ENCODE measurements at regions not wholly inside any gene's neighbourhood (a gene's known extent, or its start where the extent isn't known, plus 50 kb on each side); places are given as distances from the start of the nearest gene placed in this dataset.
"Not testable (repeated sequence)": the region's sequence is repeated elsewhere in the genome, so short reads cannot be mapped to it uniquely, and the experiment has no call there.

- no peak for DNase-seq
Measured at GRCh38 chr3:89946884-89947283, 839.5 kb downstream of the EPHA3 start.

GRCh38 chr3:89947337-89947954, 840.0 kb downstream of the EPHA3 start:
- DNase-seq: no peak

- no peak for DNase-seq
Measured at GRCh38 chr3:89948008-89948407, 840.6 kb downstream of the EPHA3 start.

GRCh38 chr3:89950772-89951171, 843.4 kb downstream of the EPHA3 start:
- no peak for DNase-seq

- no peak for DNase-seq
Measured at GRCh38 chr3:89954137-89954536, 846.7 kb downstream of the EPHA3 start.

- no peak for DNase-seq
Measured at GRCh38 chr3:89955156-89955555, 847.7 kb downstream of the EPHA3 start.

GRCh38 chr3:89957451-89957850, 850.0 kb downstream of the EPHA3 start:
- DNase-seq: no peak

- DNase-seq: not testable (repeated sequence)
Measured at GRCh38 chr3:89958163-89958562, 850.7 kb downstream of the EPHA3 start.

GRCh38 chr3:89964347-89964746, 856.9 kb downstream of the EPHA3 start:
- no peak for DNase-seq

GRCh38 chr3:89966877-89967665, 859.6 kb downstream of the EPHA3 start:
- DNase-seq: no peak

GRCh38 chr3:89971329-89971728, 863.9 kb downstream of the EPHA3 start:
- no peak for DNase-seq

GRCh38 chr3:89973156-89973555, 865.7 kb downstream of the EPHA3 start:
- no peak for DNase-seq

GRCh38 chr3:89974903-89975519, 867.6 kb downstream of the EPHA3 start:
- no peak for DNase-seq

- no peak for DNase-seq
Measured at GRCh38 chr3:89983449-89983848, 876.0 kb downstream of the EPHA3 start.

GRCh38 chr3:90005281-90005847, 897.9 kb downstream of the EPHA3 start:
- DNase-seq: no peak

GRCh38 chr3:90007778-90008499, 900.5 kb downstream of the EPHA3 start:
- DNase-seq: peak in 1 of 2 experiments; percentile 53

- no peak for DNase-seq
Measured at GRCh38 chr3:90010341-90010740, 902.9 kb downstream of the EPHA3 start.

- DNase-seq: no peak
Measured at GRCh38 chr3:90011131-90011530, 903.7 kb downstream of the EPHA3 start.

GRCh38 chr3:90011596-90011995, 904.2 kb downstream of the EPHA3 start:
- DNase-seq: no peak

- DNase-seq: no peak
Measured at GRCh38 chr3:90011996-90012395, 904.6 kb downstream of the EPHA3 start.

GRCh38 chr3:90015688-90016356, 908.4 kb downstream of the EPHA3 start:
- DNase-seq: peak in 1 of 2 experiments; percentile 34

GRCh38 chr3:90016555-90016954, 909.1 kb downstream of the EPHA3 start:
- DNase-seq: no peak

Measured in NCI-H446 (cell line).